Lung (tissue), 11 donors: ENCODE measurements at regions not wholly inside any gene's neighbourhood (a gene's known extent, or its start where the extent isn't known, plus 50 kb on each side); places are given as distances from the start of the nearest gene placed in this dataset.

Experiments
- ATAC-seq: fragments of 200-7000 bp; cut with Tn5 transposase; one replicate; pipeline ENCODE4 v1.9.1; 2020; ENCODE audit warnings: moderate number of reproducible peaks; ENCODE audit not compliant: insufficient read depth, low FRiP score
- DNase-seq, 3 donors: peaks; one replicate each; pipeline ENCODE4 v3.0.0-alpha.2; 2013 to 2017
- H3K27ac ChIP-seq, 2 donors: one replicate each; pipeline ENCODE4 v1.5.1; 2013; ENCODE audit warnings: mild to moderate bottlenecking in 2 of 2, moderate library complexity in 2 of 2, control low read depth in 1 of 2, inconsistent platforms in 1 of 2, low read depth in 1 of 2, low read length in 1 of 2
- H3K27me3 ChIP-seq, 3 donors: one replicate each; pipeline ENCODE4 v1.5.1; 2013; ENCODE audit warnings: low read length in 2 of 3; ENCODE audit not compliant: control insufficient read depth in 3 of 3, insufficient read depth in 3 of 3
- H3K36me3 ChIP-seq, 4 donors: one replicate each; pipeline ENCODE4 v1.5.1; 2013; ENCODE audit warnings: low read length in 4 of 4, mild to moderate bottlenecking in 1 of 4, moderate library complexity in 1 of 4; ENCODE audit not compliant: control insufficient read depth in 4 of 4, insufficient read depth in 4 of 4
- H3K4me1 ChIP-seq, 5 donors: one replicate each; pipeline ENCODE4 v1.5.1; 2013; ENCODE audit warnings: low read length in 5 of 5, mild to moderate bottlenecking in 2 of 5, moderate library complexity in 1 of 5; ENCODE audit not compliant: control insufficient read depth in 5 of 5, insufficient read depth in 5 of 5
- H3K4me3 ChIP-seq: one replicate; pipeline ENCODE4 v1.5.1; 2013; ENCODE audit warnings: mild to moderate bottlenecking, control low read depth, moderate library complexity
- H3K9ac ChIP-seq, 2 donors: one replicate each; pipeline ENCODE4 v1.5.1; 2013; ENCODE audit warnings: low read length in 2 of 2, control low read depth in 1 of 2; ENCODE audit not compliant: insufficient read depth in 1 of 2
- H3K9me3 ChIP-seq, 4 donors: one replicate each; pipeline ENCODE4 v1.5.1; 2013; ENCODE audit warnings: low read length in 3 of 4, mild to moderate bottlenecking in 1 of 4, moderate library complexity in 1 of 4; ENCODE audit not compliant: control insufficient read depth in 4 of 4, insufficient read depth in 3 of 4
- CTCF ChIP-seq: IDR thresholded peaks from 2 replicates; pipeline ENCODE4 v1.5.1; 2012; ENCODE audit warnings: mild to moderate bottlenecking; ENCODE audit errors: control extremely low read depth, extremely low read depth
- WGBS, 2 donors: extraction: QIAGEN DNeasy Blood & Tissue Kit; methylation state at CpG; one replicate each; pipeline ENCODE4 v1.1.7; 2013; 5-methylcytosine and 5-hydroxymethylcytosine counted together
- donor health status: control.
- donor health status: control.
- donor health status: Bipolar disorder and iron deficiency.
- donor health status: healthy.
- donor health status: DM: yes; HTN: yes; CAD: no.

- H3K9me3 ChIP-seq, result peaks cover 0 to 2% (median 0%) of the 10 kb centered on the region in 4 donors
- H3K9ac ChIP-seq, result no peak overlapping the region
- no peaks in the 10 kb centered on the region for H3K4me1 ChIP-seq
- TF ChIP-seq CTCF, result no peak
- no peak overlapping the region for H3K4me3 ChIP-seq
- no peak overlapping the region for H3K27ac ChIP-seq
- 77 to 87% methylated on average over 2 of the region's 2 CpGs for WGBS, 2 donors
- no peaks in the 10 kb centered on the region for H3K36me3 ChIP-seq
- H3K27me3 ChIP-seq, result peaks cover 0 to 6% (median 0%) of the 10 kb centered on the region in 3 donors
- ATAC-seq, result no peak
- no peak for DNase-seq
These were observed 113.4 kb upstream of the KBTBD8 start for GRCh38 chr3:66884659-66885058.

GRCh38 chr3:66885326-66886000, 112.6 kb upstream of the KBTBD8 start:
- Histone ChIP-seq H3K4me1 (no peaks in the 10 kb centered on the region), H3K36me3 (no peaks in the 10 kb centered on the region), H3K9ac (no peak overlapping the region), H3K27ac (no peak overlapping the region), H3K4me3 (no peak overlapping the region), H3K27me3 (peaks cover 0 to 6% (median 0%) of the 10 kb centered on the region in 3 donors), H3K9me3 (peaks cover 0 to 2% (median 0%) of the 10 kb centered on the region in 4 donors)
- no peak for TF ChIP-seq CTCF
- 58 to 78% methylated on average over 6 of the region's 6 CpGs for WGBS, 2 donors
- ATAC-seq (no peak), DNase-seq (no peak)

GRCh38 chr3:66889750-66890494, 108.2 kb upstream of the KBTBD8 start:
- no peaks in the 10 kb centered on the region for H3K4me1 ChIP-seq
- H3K4me3 ChIP-seq, result no peak overlapping the region
- no peaks in the 10 kb centered on the region for H3K36me3 ChIP-seq
- 76 to 81% methylated on average over 11 of the region's 11 CpGs for WGBS, 2 donors
- peaks cover 0 to 6% (median 0%) of the 10 kb centered on the region in 3 donors for H3K27me3 ChIP-seq
- TF ChIP-seq CTCF, result no peak
- H3K9me3 ChIP-seq, result peaks cover 0 to 3% (median 1%) of the 10 kb centered on the region in 4 donors
- ATAC-seq, result no peak
- DNase-seq, result no peak
- H3K27ac ChIP-seq, result no peak overlapping the region
- no peak overlapping the region for H3K9ac ChIP-seq
